ENCODE measurements at regions not wholly inside any gene's neighbourhood (a gene's known extent, or its start where the extent isn't known, plus 50 kb on each side); places are given as distances from the start of the nearest gene placed in this dataset.

GRCh38 chr2:187129306-187129705, 280.3 kb upstream of the ZSWIM2 start:
- Histone ChIP-seq H3F3A (ENCODE audit: insufficient read depth, low read length) (no peaks in the 10 kb centered on the region), H3K9ac (ENCODE audit: low read length) (no peak overlapping the region), H2AFZ (ENCODE audit: low read length) (no peak overlapping the region), H3K4me1 (ENCODE audit: insufficient read depth, low read length, severe bottlenecking) (no peaks in the 10 kb centered on the region), H3K27ac (ENCODE audit: low read depth, low read length, poor library complexity, severe bottlenecking) (no peak overlapping the region), H3K27me3 (ENCODE audit: insufficient read depth, low read length) (no peaks in the 10 kb centered on the region), H3K79me2 (ENCODE audit: insufficient read depth, low read length) (no peaks in the 10 kb centered on the region), H4K20me1 (ENCODE audit: insufficient read depth, low read length) (no peaks in the 10 kb centered on the region), H3K36me3 (ENCODE audit: insufficient read depth, low read length) (no peaks in the 10 kb centered on the region), H3K4me2 (ENCODE audit: low read length) (no peak overlapping the region), H3K4me3 (ENCODE audit: low read depth, low read length, poor library complexity, severe bottlenecking) (no peak overlapping the region), H3K9me3 (ENCODE audit: low read length) (no peaks in the 10 kb centered on the region), H3K9me2 (ENCODE audit: low read depth, low read length) (no peaks in the 10 kb centered on the region)
- no peak for TF ChIP-seq CTCF (IDR thresholded peaks at IDR 0.05; ENCODE audit: low read length)
- no peak for TF ChIP-seq EZH2 (IDR thresholded peaks at IDR 0.05; ENCODE audit: borderline replicate concordance, low read length)

- no peaks in the 10 kb centered on the region for H3K9me3 ChIP-seq (ENCODE audit: low read length)
- H3K4me2 ChIP-seq (ENCODE audit: low read length) = no peak overlapping the region
- H2AFZ ChIP-seq (ENCODE audit: low read length) = no peak overlapping the region
- H3K4me3 ChIP-seq (ENCODE audit: low read depth, low read length, poor library complexity, severe bottlenecking) = no peak overlapping the region
- H3F3A ChIP-seq (ENCODE audit: insufficient read depth, low read length) = no peaks in the 10 kb centered on the region
- no peaks in the 10 kb centered on the region for H3K79me2 ChIP-seq (ENCODE audit: insufficient read depth, low read length)
- H3K4me1 ChIP-seq (ENCODE audit: insufficient read depth, low read length, severe bottlenecking) = no peaks in the 10 kb centered on the region
- no peaks in the 10 kb centered on the region for H3K9me2 ChIP-seq (ENCODE audit: low read depth, low read length)
- H3K9ac ChIP-seq (ENCODE audit: low read length) = no peak overlapping the region
- no peaks in the 10 kb centered on the region for H4K20me1 ChIP-seq (ENCODE audit: insufficient read depth, low read length)
- H3K36me3 ChIP-seq (ENCODE audit: insufficient read depth, low read length) = no peaks in the 10 kb centered on the region
- no peaks in the 10 kb centered on the region for H3K27me3 ChIP-seq (ENCODE audit: insufficient read depth, low read length)
- no peak overlapping the region for H3K27ac ChIP-seq (ENCODE audit: low read depth, low read length, poor library complexity, severe bottlenecking)
- TF ChIP-seq CTCF (IDR thresholded peaks at IDR 0.05; ENCODE audit: low read length) = no peak
- TF ChIP-seq EZH2 (IDR thresholded peaks at IDR 0.05; ENCODE audit: borderline replicate concordance, low read length) = no peak
Measured at GRCh38 chr2:187126247-187127005, 277.5 kb upstream of the ZSWIM2 start.

GRCh38 chr2:187125318-187125717, 276.3 kb upstream of the ZSWIM2 start:
- H3K27ac ChIP-seq (ENCODE audit: low read depth, low read length, poor library complexity, severe bottlenecking) = no peak overlapping the region
- no peaks in the 10 kb centered on the region for H3K4me1 ChIP-seq (ENCODE audit: insufficient read depth, low read length, severe bottlenecking)
- H2AFZ ChIP-seq (ENCODE audit: low read length) = no peak overlapping the region
- H3F3A ChIP-seq (ENCODE audit: insufficient read depth, low read length) = no peaks in the 10 kb centered on the region
- H3K36me3 ChIP-seq (ENCODE audit: insufficient read depth, low read length) = no peaks in the 10 kb centered on the region
- no peaks in the 10 kb centered on the region for H3K27me3 ChIP-seq (ENCODE audit: insufficient read depth, low read length)
- no peak overlapping the region for H3K4me2 ChIP-seq (ENCODE audit: low read length)
- no peaks in the 10 kb centered on the region for H3K9me2 ChIP-seq (ENCODE audit: low read depth, low read length)
- no peaks in the 10 kb centered on the region for H3K9me3 ChIP-seq (ENCODE audit: low read length)
- no peak overlapping the region for H3K4me3 ChIP-seq (ENCODE audit: low read depth, low read length, poor library complexity, severe bottlenecking)
- no peaks in the 10 kb centered on the region for H4K20me1 ChIP-seq (ENCODE audit: insufficient read depth, low read length)
- H3K79me2 ChIP-seq (ENCODE audit: insufficient read depth, low read length) = no peaks in the 10 kb centered on the region
- no peak overlapping the region for H3K9ac ChIP-seq (ENCODE audit: low read length)
- no peak for TF ChIP-seq EZH2 (IDR thresholded peaks at IDR 0.05; ENCODE audit: borderline replicate concordance, low read length)
- TF ChIP-seq CTCF (IDR thresholded peaks at IDR 0.05; ENCODE audit: low read length) = no peak
